ENCODE measurements at regions not wholly inside any gene's neighbourhood (a gene's known extent, or its start where the extent isn't known, plus 50 kb on each side); places are given as distances from the start of the nearest gene placed in this dataset.

GRCh38 chr13:69623973-69624372 is 483.7 kb upstream of the ATXN8OS start:
- TF ChIP-seq CTCF (IDR thresholded peaks at IDR 0.05) (no peak), GATA3 (IDR thresholded peaks at IDR 0.05; ENCODE audit: borderline replicate concordance) (no peak), POLR2A (IDR thresholded peaks at IDR 0.05; ENCODE audit: low read length) (no peak), JUN (IDR thresholded peaks at IDR 0.05) (no peak), BCL3 (IDR thresholded peaks at IDR 0.05) (no peak), RAD21 (conservative IDR thresholded peaks at IDR 0.05 in 1 of 2, IDR thresholded peaks at IDR 0.05 in 1 of 2) (no peak), EP300 (IDR thresholded peaks at IDR 0.05) (no peak), JUNB (IDR thresholded peaks at IDR 0.05) (no peak), KDM1A (IDR thresholded peaks at IDR 0.05; ENCODE audit: low read depth) (no peak), ESRRA (IDR thresholded peaks at IDR 0.05; ENCODE audit: borderline replicate concordance, low read length) (no peak), REST (IDR thresholded peaks at IDR 0.05) (no peak), PHF8 (IDR thresholded peaks at IDR 0.05; ENCODE audit: borderline replicate concordance, low read depth) (no peak), SMC3 (IDR thresholded peaks at IDR 0.05) (no peak), PBX3 (IDR thresholded peaks at IDR 0.05) (no peak)
